SK-N-SH (cell line): ENCODE measurements at regions not wholly inside any gene's neighbourhood (a gene's known extent, or its start where the extent isn't known, plus 50 kb on each side); places are given as distances from the start of the nearest gene placed in this dataset.

Experiments used
- CTCF ChIA-PET: fragments of 300-600, 350-600 bp; formaldehyde crosslinking; extraction: SDS; loops from one replicate; lab custom pipeline; 2021; lab: Yijun Ruan, JAX
- POLR2A ChIA-PET: fragments of 350-600 bp; sonication (Branson Sonifier 250); formaldehyde crosslinking; extraction: SDS; loops from one replicate; lab custom pipeline; 2020; ENCODE audit warnings: antibody characterized with exemption, inconsistent platforms; lab: Yijun Ruan, JAX
- DNase-seq: peaks from one replicate; pipeline ENCODE4 v3.0.0; 2012
- H2AFZ ChIP-seq: fragments of 200-600 bp; sonication (generic); 2 replicates; pipeline ENCODE4 v1.8.1; 2016; ENCODE audit warnings: antibody characterized with exemption, mild to moderate bottlenecking, low read depth
- H3F3A ChIP-seq: fragments of 200-600 bp; sonication (generic); replicated peaks from 2 replicates; pipeline ENCODE3; 2016; ENCODE audit warnings: antibody characterized with exemption, mild to moderate bottlenecking; ENCODE audit not compliant: insufficient read depth
- H3K27ac ChIP-seq, 2 experiments: fragments of 200-500 bp in 1 of 2; fragments of 200-600 bp in 1 of 2; sonication (Bioruptor generic) in 1 of 2; sonication (generic), shearing (Covaris generic) in 1 of 2; 2 replicates each; pipeline versions ENCODE4 v1.5.1 to v1.6.1; 2014 to 2016; ENCODE audit warnings: low read depth in 2 of 2, inconsistent platforms in 1 of 2, low read length in 1 of 2, mild to moderate bottlenecking in 1 of 2, mixed read lengths in 1 of 2
- H3K27me3 ChIP-seq: fragments of 200-600 bp; sonication (generic), shearing (Covaris generic); 2 replicates; pipeline ENCODE4 v1.6.1; 2016; ENCODE audit warnings: mixed run types; ENCODE audit not compliant: insufficient read depth
- H3K36me3 ChIP-seq, 2 experiments: fragments of 200-500 bp in 1 of 2; fragments of 200-600 bp in 1 of 2; sonication (Bioruptor generic) in 1 of 2; sonication (generic) in 1 of 2; replicated peaks in 1 of 2; 2 replicates each; pipeline versions ENCODE3 to v1.5.1; 2014 to 2016; ENCODE audit warnings: low read length in 1 of 2, mild to moderate bottlenecking in 1 of 2; ENCODE audit not compliant: insufficient read depth in 2 of 2, control insufficient read depth in 1 of 2
- H3K4me1 ChIP-seq, 2 experiments: fragments of 200-500 bp in 1 of 2; fragments of 200-600 bp in 1 of 2; sonication (Bioruptor generic) in 1 of 2; sonication (generic), shearing (Covaris generic) in 1 of 2; 2 replicates each; pipeline versions ENCODE4 v1.5.1 to v1.6.1; 2014 to 2016; ENCODE audit warnings: low read depth in 1 of 2, low read length in 1 of 2, mixed run types in 1 of 2; ENCODE audit not compliant: insufficient read depth in 2 of 2, control insufficient read depth in 1 of 2
- H3K4me2 ChIP-seq: fragments of 200-600 bp; sonication (generic), shearing (Covaris generic); 2 replicates; pipeline ENCODE4 v1.6.1; 2017; ENCODE audit warnings: mixed run types
- H3K4me3 ChIP-seq, 2 experiments: fragments of 200-500 bp in 1 of 2; fragments of 200-600 bp in 1 of 2; sonication (Bioruptor generic) in 1 of 2; sonication (generic), shearing (Covaris generic) in 1 of 2; 2 replicates each; pipeline versions ENCODE4 v1.5.1 to v1.8.1; 2014 to 2016; ENCODE audit warnings: low read depth in 2 of 2, inconsistent platforms in 1 of 2, low read length in 1 of 2, mild to moderate bottlenecking in 1 of 2, mixed read lengths in 1 of 2, moderate library complexity in 1 of 2
- H3K79me2 ChIP-seq: fragments of 200-600 bp; sonication (generic); 2 replicates; pipeline ENCODE4 v1.8.1; 2017; ENCODE audit warnings: mild to moderate bottlenecking; ENCODE audit not compliant: insufficient read depth
- H3K9ac ChIP-seq: fragments of 200-600 bp; sonication (generic); 2 replicates; pipeline ENCODE4 v1.6.1; 2017; ENCODE audit warnings: mixed run types
- H3K9me2 ChIP-seq: fragments of 200-600 bp; sonication (generic); 2 replicates; pipeline ENCODE4 v1.6.1; 2017; ENCODE audit warnings: mixed run types
- H3K9me3 ChIP-seq: fragments of 200-600 bp; sonication (generic); 2 replicates; pipeline ENCODE4 v1.6.1; 2017; ENCODE audit warnings: mixed run types, mild to moderate bottlenecking, moderate library complexity
- H4K20me1 ChIP-seq: fragments of 200-600 bp; sonication (generic); 2 replicates; pipeline ENCODE4 v1.6.1; 2017; ENCODE audit warnings: mild to moderate bottlenecking, mixed run types; ENCODE audit not compliant: insufficient read depth
- CHD2 ChIP-seq: fragments of 150-350 bp; IDR thresholded peaks from 2 replicates; pipeline ENCODE4 v1.6.1; 2018; ENCODE audit warnings: low read length; ENCODE audit not compliant: partially characterized antibody
- ELF1 ChIP-seq: IDR thresholded peaks from 2 replicates; pipeline ENCODE4 v1.4.0; 2012
- EP300 ChIP-seq, 2 experiments: IDR thresholded peaks; 2 replicates each; pipeline versions ENCODE4 v1.4.0 to v1.6.1; 2012; ENCODE audit warnings: borderline replicate concordance in 1 of 2, low read depth in 1 of 2, low read length in 1 of 2
- EZH2phosphoT487 ChIP-seq: fragments of 200-600 bp; sonication (generic); IDR thresholded peaks from 2 replicates; pipeline ENCODE4 v1.6.1; 2017; ENCODE audit warnings: low read depth, mixed run types, mild to moderate bottlenecking, antibody characterized with exemption, moderate library complexity, borderline replicate concordance
- FOSL2 ChIP-seq: IDR thresholded peaks from 2 replicates; pipeline ENCODE4 v1.4.0; 2012; ENCODE audit warnings: low read depth, mild to moderate bottlenecking, moderate library complexity, borderline replicate concordance
- FOXJ3 ChIP-seq: sonication (generic); formaldehyde crosslinking; IDR thresholded peaks from 2 replicates; pipeline ENCODE4 v1.5.1; 2020; ENCODE audit warnings: mild to moderate bottlenecking, missing genetic modification reagents
- FOXM1 ChIP-seq: IDR thresholded peaks from 2 replicates; pipeline ENCODE4 v1.4.0; 2012; ENCODE audit warnings: low read depth, mild to moderate bottlenecking
- GABPA ChIP-seq: IDR thresholded peaks from 2 replicates; pipeline ENCODE4 v1.4.0; 2012; ENCODE audit warnings: low read depth, mild to moderate bottlenecking
- GATA2 ChIP-seq: sonication (generic); formaldehyde crosslinking; IDR thresholded peaks from 2 replicates; pipeline ENCODE4 v1.5.0; 2020; ENCODE audit warnings: mild to moderate bottlenecking, missing genetic modification reagents
- NFIC ChIP-seq: IDR thresholded peaks from 2 replicates; pipeline ENCODE4 v1.4.0; 2012; ENCODE audit warnings: borderline replicate concordance
- NRF1 ChIP-seq: IDR thresholded peaks from 2 replicates; pipeline ENCODE4 v1.6.1; 2012; ENCODE audit warnings: low read depth, mild to moderate bottlenecking, low read length
- RAD21 ChIP-seq: IDR thresholded peaks from 2 replicates; pipeline ENCODE4 v1.6.1; 2012; ENCODE audit warnings: mild to moderate bottlenecking, low read length
- RCOR1 ChIP-seq: fragments of 150-350 bp; IDR thresholded peaks from 2 replicates; pipeline ENCODE4 v1.6.1; 2017; ENCODE audit warnings: antibody characterized with exemption, low read length
- SMC3 ChIP-seq: IDR thresholded peaks from 2 replicates; pipeline ENCODE4 v1.6.1; 2012; ENCODE audit warnings: low read depth, low read length, improper control_type of control experiment
- TAF1 ChIP-seq: IDR thresholded peaks from 2 replicates; pipeline ENCODE4 v1.6.1; 2012; ENCODE audit warnings: low read depth, mild to moderate bottlenecking, low read length, moderate library complexity, borderline replicate concordance
- TCF12 ChIP-seq: IDR thresholded peaks from 2 replicates; pipeline ENCODE4 v1.4.0; 2012
- TEAD4 ChIP-seq: IDR thresholded peaks from 2 replicates; pipeline ENCODE4 v1.4.0; 2012; ENCODE audit warnings: mild to moderate bottlenecking, borderline replicate concordance; ENCODE audit not compliant: insufficient read depth
- USF1 ChIP-seq: IDR thresholded peaks from 2 replicates; pipeline ENCODE4 v1.4.0; 2012; ENCODE audit warnings: low read depth, borderline replicate concordance
- YY1 ChIP-seq: IDR thresholded peaks from 2 replicates; pipeline ENCODE4 v1.4.0; 2012; ENCODE audit warnings: low read depth, mild to moderate bottlenecking
- ZBTB33 ChIP-seq: IDR thresholded peaks from 2 replicates; pipeline ENCODE4 v1.4.0; 2012; ENCODE audit warnings: low read depth, borderline replicate concordance
- WGBS: methylation state at CpG from one replicate; pipeline ENCODE4 v1.1.6; 2017; ENCODE audit warnings: low lambda C conversion rate; 5-methylcytosine and 5-hydroxymethylcytosine counted together
- TF ChIP-seq, protein P1 (sequence below): IDR thresholded peaks from 2 replicates; pipeline ENCODE4; 2012
- TF ChIP-seq, protein P2 (sequence below): IDR thresholded peaks from 2 replicates; pipeline ENCODE4 v1.4.0; 2012; ENCODE audit warnings: low read depth
- TF ChIP-seq, protein P3 (sequence below): fragments of 150-350 bp; IDR thresholded peaks from 2 replicates; pipeline ENCODE4 v1.6.1; 2017; ENCODE audit warnings: antibody characterized with exemption, low read length, low read depth, borderline replicate concordance

GRCh38 chr12:60529723-60530122 is 933.9 kb downstream of the SLC16A7 start:
- no peak for DNase-seq
- H3K9me2 ChIP-seq = no peaks in the 10 kb centered on the region
- no peaks in the 10 kb centered on the region for H4K20me1 ChIP-seq
- H3K27ac ChIP-seq = no peak overlapping the region
- no peaks in the 10 kb centered on the region for H3K36me3 ChIP-seq
- no peak overlapping the region for H3K4me3 ChIP-seq
- no peaks in the 10 kb centered on the region for H3F3A ChIP-seq
- POLR2A ChIA-PET = no interaction called here
- no peak overlapping the region for H2AFZ ChIP-seq
- CTCF ChIA-PET = no interaction called here
- H3K9ac ChIP-seq = no peak overlapping the region
- no CpG with 5 or more reads among the region's 1 CpG for WGBS
- H3K4me1 ChIP-seq = no peaks in the 10 kb centered on the region
- H3K4me2 ChIP-seq = no peak overlapping the region
- TF ChIP-seq GATA2 (CRISPR knock-in tag) (no peak), FOSL2 (no peak), USF1 (no peak), RAD21 (no peak), EZH2phosphoT487 (no peak), NFIC (no peak), FOXM1 (no peak), SMC3 (no peak), RCOR1 (no peak), GABPA (no peak), YY1 (no peak), ELF1 (no peak)
- TF ChIP-seq, protein P1, sequence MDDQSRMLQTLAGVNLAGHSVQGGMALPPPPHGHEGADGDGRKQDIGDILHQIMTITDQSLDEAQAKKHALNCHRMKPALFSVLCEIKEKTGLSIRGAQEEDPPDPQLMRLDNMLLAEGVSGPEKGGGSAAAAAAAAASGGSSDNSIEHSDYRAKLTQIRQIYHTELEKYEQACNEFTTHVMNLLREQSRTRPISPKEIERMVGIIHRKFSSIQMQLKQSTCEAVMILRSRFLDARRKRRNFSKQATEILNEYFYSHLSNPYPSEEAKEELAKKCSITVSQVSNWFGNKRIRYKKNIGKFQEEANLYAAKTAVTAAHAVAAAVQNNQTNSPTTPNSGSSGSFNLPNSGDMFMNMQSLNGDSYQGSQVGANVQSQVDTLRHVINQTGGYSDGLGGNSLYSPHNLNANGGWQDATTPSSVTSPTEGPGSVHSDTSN = no peak
- TF ChIP-seq, protein P2, sequence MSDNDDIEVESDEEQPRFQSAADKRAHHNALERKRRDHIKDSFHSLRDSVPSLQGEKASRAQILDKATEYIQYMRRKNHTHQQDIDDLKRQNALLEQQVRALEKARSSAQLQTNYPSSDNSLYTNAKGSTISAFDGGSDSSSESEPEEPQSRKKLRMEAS = no peak
- H3K79me2 ChIP-seq = no peaks in the 10 kb centered on the region
- no peaks in the 10 kb centered on the region for H3K9me3 ChIP-seq
- no peaks in the 10 kb centered on the region for H3K27me3 ChIP-seq

- no peak overlapping the region for H3K27ac ChIP-seq
- no peaks in the 10 kb centered on the region for H3K9me2 ChIP-seq
- no peaks in the 10 kb centered on the region for H3K79me2 ChIP-seq
- H3K4me1 ChIP-seq = no peaks in the 10 kb centered on the region
- H3K4me2 ChIP-seq = no peak overlapping the region
- no peaks in the 10 kb centered on the region for H3K9me3 ChIP-seq
- DNase-seq = no peak
- H3K4me3 ChIP-seq = no peak overlapping the region
- no peaks in the 10 kb centered on the region for H4K20me1 ChIP-seq
- H3K9ac ChIP-seq = no peak overlapping the region
- H2AFZ ChIP-seq = no peak overlapping the region
- no peaks in the 10 kb centered on the region for H3K36me3 ChIP-seq
- no peaks in the 10 kb centered on the region for H3K27me3 ChIP-seq
- no peaks in the 10 kb centered on the region for H3F3A ChIP-seq
- ChIA-PET CTCF (interaction anchor here (0.7 kb wide), 1 partner anchor 42 kb away, joined by 3 read pairs; no protein-coding TSS in a partner anchor), POLR2A (no interaction called here)
- no peak for TF ChIP-seq EZH2phosphoT487
- TF ChIP-seq EP300 (IDR thresholded peaks at IDR 0.05; ENCODE audit: borderline replicate concordance in 1 of 2, low read depth in 1 of 2, low read length in 1 of 2) = no peak
- no peak for TF ChIP-seq TAF1
- no peak for TF ChIP-seq FOSL2
- no peak for TF ChIP-seq USF1
- TF ChIP-seq, protein P3, sequence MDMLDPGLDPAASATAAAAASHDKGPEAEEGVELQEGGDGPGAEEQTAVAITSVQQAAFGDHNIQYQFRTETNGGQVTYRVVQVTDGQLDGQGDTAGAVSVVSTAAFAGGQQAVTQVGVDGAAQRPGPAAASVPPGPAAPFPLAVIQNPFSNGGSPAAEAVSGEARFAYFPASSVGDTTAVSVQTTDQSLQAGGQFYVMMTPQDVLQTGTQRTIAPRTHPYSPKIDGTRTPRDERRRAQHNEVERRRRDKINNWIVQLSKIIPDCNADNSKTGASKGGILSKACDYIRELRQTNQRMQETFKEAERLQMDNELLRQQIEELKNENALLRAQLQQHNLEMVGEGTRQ = no peak
- no peak for TF ChIP-seq NRF1
- no peak for TF ChIP-seq NFIC
- TF ChIP-seq GABPA = no peak
- TF ChIP-seq FOXJ3 (CRISPR knock-in tag) = no peak
- no peak for TF ChIP-seq YY1
- TF ChIP-seq FOXM1 = no peak
- no peak for TF ChIP-seq ZBTB33
- no peak for TF ChIP-seq TCF12
- TF ChIP-seq RCOR1 = no peak
- no peak for TF ChIP-seq RAD21
- TF ChIP-seq TEAD4 = no peak
- no peak for TF ChIP-seq CHD2
Measured at GRCh38 chr12:60535363-60535762, 939.5 kb downstream of the SLC16A7 start.
